G401.6 (cell line): ENCODE measurements at regions not wholly inside any gene's neighbourhood (a gene's known extent, or its start where the extent isn't known, plus 50 kb on each side); places are given as distances from the start of the nearest gene placed in this dataset.

Source experiments
- FAIRE-seq: peaks from 2 replicates; lab custom pipeline; 2012; peaks lifted over from hg19 to GRCh38; lab: Jason Lieb, UNC

DNA sequence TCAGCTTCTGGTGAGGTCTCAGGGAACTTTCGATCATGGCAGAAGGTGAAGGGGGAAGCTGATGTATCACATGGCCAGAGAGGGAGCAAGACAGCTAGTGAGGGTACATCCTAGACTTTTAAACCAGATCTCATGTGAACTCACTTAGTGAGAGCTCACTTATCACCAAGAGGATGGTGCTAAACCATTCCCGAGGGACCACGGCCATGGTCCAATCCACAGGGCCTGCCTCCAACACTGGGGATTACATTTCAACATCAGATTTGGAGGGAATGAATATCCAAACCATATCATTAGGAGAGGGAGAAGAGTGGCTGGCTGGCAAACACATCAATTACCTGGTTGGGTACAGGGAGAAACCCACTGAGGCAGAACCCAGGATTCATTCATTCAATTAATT lies 75.7 kb upstream of the HAAO start:
- FAIRE-seq = no peak

DNA sequence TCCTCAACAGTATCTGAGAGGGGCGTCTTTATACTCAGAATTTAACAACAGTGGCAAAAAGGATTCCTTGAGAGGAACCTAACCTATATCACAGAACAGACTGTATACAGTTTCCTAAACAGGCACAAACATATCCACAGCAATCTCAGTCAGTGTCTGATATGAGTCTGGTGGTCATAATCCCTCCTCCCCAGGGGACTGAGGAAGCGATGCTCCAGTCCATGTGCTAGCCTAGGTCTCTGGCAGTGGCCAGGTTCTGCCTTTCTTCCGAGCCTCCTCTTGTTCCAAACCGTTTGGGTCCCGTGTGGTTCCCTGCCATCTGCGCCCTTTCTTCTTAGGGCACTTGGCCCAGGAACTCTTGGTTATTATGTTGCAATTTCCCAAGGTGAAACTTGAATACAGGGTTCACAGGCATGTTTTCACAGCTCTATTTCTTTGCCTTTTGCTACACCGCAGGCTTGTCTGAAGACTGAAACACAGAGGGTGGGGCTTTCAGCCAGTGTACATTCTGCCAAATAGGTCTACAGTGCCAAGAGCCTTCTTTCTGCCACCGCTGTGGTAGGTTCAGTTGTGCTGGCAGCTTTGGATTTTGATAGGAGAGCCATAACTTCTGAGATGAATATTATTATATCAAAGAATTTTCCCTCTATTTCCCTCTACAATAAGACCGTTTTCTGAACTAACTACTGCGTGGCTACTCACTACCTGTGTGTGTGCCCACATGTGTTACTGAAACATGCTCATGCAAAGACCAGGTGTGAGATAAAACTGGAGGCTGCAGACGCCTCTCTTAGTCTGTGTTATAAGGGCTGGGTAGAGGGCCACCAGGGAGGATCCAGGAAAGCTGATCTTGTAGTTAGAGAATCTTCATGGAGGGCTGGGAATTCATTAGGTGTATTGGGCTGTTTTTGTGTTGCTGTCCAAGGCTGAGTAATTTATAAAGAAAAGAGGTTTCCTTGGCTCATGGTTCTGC lies 75.0 kb upstream of the HAAO start:
- no peak for FAIRE-seq

DNA sequence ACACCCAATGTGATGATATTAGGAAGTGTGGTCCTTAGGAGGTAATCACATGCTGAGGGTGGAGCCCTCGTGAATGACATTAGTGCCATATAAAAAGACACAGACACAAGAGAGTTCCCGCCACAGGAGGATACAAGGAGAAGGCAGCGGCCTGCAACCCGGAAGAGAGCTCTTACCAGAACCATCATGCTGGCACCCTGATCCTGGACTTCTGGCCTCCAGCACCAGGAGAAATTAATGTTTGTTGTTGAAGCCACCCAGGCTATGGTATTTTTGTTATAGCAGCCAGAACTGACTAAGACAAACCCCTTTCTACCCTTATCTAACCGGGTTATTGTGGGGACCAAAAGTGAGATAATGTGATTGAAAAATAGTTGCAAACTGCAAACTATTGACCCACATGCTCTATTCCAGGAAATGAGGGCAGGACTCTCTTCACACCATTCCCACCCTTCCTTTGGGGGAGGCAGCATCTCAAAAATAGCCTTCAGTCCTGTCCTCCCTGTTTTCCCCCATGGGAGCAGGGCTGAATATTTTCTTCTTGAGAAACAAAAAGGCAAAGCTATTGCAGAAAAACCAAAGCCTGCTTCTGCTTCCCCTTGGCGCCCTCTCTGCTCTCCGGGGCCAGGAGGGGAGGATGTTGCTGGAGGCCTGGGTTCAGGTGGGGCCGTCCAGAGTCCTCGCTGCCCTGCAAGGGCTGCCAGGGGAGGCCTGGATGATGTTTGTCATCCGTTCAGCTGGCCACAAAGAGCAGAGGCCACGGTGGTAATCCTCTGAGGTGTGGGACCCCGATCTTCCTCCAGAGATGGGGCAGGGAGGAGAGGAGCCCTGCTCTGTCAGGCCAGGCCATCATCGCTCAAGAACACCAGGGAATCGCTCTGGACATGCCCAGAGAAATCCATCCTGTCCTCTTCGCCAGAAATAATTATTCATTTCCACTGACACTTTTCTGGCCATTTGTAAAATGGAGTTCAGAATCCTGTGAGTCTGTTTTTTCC lies 73.8 kb upstream of the HAAO start:
- FAIRE-seq = no peak

DNA sequence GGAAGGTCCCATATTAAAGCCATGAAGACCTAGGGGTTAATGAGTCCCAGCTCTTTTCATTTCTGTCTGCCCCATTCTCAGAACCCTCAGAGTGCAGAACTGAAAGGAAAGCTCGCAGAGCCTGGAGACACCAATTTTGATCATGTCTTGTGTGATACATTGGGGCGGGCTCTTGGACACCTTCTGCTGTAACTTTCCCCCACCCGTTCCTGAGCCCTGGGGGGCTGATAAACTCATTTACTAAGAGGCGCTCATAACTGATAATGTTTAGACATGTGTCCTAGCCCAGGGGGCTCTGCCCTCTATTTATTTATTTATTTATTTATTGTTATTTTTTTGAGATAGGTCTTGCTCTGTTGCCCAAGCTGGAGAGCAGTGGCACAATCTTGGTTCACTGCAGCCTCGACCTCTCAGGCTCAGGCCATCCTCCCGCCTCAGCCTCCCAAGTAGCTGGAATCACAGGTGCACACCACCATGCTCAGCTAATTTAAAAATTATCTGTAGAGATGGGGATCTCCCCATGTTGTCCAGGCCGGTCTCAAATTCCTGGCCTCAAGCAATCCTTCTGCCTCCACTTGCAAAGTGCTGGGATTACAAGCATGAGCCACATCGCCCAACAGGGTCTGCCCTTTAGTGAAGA lies 72.4 kb upstream of the HAAO start:
- no peak for FAIRE-seq

GRCh38 chr2:42864222-42864621 lies 71.8 kb upstream of the HAAO start:
- FAIRE-seq = no peak

GRCh38 chr2:42863751-42864150 lies 71.4 kb upstream of the HAAO start:
- no peak for FAIRE-seq

GRCh38 chr2:42863320-42863719 lies 70.9 kb upstream of the HAAO start:
- FAIRE-seq = no peak

GRCh38 chr2:42862669-42863185 lies 70.3 kb upstream of the HAAO start:
- no peak for FAIRE-seq

DNA sequence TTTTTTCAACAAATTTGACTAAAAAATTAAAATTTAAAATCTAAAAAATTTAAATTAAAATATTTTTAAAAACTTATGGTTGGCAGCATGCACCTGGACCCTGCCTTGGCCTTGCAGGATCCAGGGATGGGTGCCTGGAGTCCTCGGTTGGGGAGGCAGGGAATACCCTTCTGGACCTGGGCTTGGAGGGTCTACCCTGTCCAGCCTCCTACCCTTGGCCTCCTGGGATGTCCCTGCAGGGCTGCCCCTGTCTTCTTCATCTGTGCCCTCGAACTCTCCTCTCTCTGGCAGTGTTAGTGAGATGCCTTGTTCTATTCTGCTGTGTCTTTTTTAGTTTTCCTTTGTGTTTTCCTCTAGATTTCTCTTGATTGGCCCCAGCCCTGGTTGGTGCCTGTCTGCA lies 68.9 kb upstream of the HAAO start:
- no peak for FAIRE-seq

- no peak for FAIRE-seq
Measured at GRCh38 chr2:42860319-42861094, 68.1 kb upstream of the HAAO start.

GRCh38 chr2:42859791-42860190 lies 67.4 kb upstream of the HAAO start:
- FAIRE-seq = no peak

- FAIRE-seq = peak; percentile 98
Measured at GRCh38 chr2:42859006-42859552, 66.7 kb upstream of the HAAO start.

GRCh38 chr2:42858140-42859005 lies 66.0 kb upstream of the HAAO start:
- no peak for FAIRE-seq

DNA sequence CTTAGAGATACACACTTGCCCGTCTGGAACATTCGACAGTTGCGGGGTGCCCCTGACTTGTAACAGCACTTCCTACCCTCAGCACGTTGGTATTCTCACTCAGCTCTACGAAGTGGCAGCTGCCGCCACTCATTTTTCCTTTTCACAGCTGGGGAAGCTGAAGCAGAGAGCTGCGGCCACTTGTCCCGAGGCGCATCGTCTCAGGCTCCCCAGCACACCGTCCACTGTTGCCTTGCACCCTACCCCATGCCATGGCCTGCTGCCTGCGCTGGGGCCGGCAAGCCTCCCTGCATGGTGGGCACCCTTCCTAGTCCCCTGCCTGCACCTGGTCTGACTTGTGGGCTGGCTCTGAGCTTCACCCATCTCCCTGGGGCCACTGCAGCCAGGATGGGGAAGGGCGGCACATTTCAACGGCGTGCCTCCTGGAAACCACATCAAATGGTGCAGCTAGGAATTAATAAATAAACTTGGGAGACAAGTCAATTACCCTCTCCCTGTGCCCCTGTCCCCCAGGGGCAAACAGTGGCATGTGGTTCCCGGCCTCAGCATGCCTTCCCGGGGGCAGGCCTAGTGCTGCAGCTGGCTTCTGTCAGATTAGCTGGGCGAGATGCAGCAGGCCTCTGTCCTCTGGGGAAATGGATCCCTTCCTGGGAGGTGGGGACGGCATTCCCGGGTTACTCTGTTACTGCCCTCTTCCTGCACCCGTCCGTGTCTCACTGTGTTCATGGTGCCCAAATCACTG lies 64.7 kb upstream of the HAAO start:
- no peak for FAIRE-seq

GRCh38 chr2:42856106-42856860 lies 63.9 kb upstream of the HAAO start:
- FAIRE-seq = no peak

DNA sequence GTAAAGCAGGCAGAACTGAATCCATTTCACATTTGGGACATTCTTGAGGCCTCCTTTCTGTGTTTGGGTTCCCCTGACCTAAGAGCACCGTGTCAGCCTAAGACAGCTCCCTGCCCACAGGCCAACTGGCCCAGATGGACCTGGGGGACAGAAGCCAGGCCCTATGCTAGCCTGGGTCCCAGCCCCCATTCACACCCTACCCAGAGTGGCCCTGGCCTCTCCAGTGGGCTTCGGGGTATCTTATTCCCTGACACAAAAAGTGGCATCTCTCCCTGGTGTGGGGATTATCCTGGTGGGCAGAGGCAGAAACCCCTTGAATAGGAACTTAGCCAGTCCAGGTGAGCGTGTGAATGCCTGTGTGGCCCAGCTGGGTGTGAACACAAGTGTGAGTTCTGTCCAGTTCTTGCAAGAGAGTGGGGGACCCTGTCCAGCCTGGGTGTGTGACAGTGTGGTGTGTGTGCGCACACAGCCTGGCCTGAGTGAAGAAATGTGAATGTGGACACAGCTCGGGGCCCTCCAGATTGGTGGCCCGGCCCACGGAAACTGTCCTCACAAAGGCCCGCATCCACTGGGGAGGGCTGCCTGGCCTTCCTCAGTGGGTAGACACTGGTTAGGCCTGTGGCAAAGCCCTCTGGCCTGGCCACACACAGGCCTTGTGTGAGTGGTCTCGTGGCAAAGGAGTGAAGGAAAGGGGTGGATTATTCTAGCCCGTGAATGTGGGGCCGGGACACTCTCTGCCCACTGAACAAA lies 63.0 kb upstream of the HAAO start:
- no peak for FAIRE-seq

- FAIRE-seq = no peak
Measured at GRCh38 chr2:42854207-42854818, 61.9 kb upstream of the HAAO start.
